ENCODE measurements at regions not wholly inside any gene's neighbourhood (a gene's known extent, or its start where the extent isn't known, plus 50 kb on each side); places are given as distances from the start of the nearest gene placed in this dataset.
A peak's percentile ranks its signal among the peaks of the same experiment; 100 is the strongest.

GRCh38 chr2:220162320-220162719, 534.9 kb downstream of the SLC4A3 start:
- Histone ChIP-seq H3K36me3 (no peaks in the 10 kb centered on the region), H3K9me3 (peaks cover 0 to 7% (median 0%) of the 10 kb centered on the region in 4 donors), H3K4me1 (peaks cover 0 to 5% (median 0%) of the 10 kb centered on the region in 4 donors), H3K4me3 (no peak overlapping the region), H3K27ac (no peak overlapping the region), H3K27me3 (no peaks in the 10 kb centered on the region)
- TF ChIP-seq CTCF (IDR thresholded peaks at IDR 0.05) (no peak), POLR2A (IDR thresholded peaks at IDR 0.05) (no peak), EP300 (IDR thresholded peaks at IDR 0.05) (no peak)
- 23 to 40% methylated on average over 1 of the region's 1 CpG for WGBS, 2 donors
- DNase-seq (ENCODE audit: low spot score in 2 of 2): no peak

- TF ChIP-seq CTCF (IDR thresholded peaks at IDR 0.05) (no peak), EP300 (IDR thresholded peaks at IDR 0.05) (no peak), POLR2A (IDR thresholded peaks at IDR 0.05) (no peak)
- peaks cover 0 to 5% (median 0%) of the 10 kb centered on the region in 4 donors for H3K4me1 ChIP-seq
- WGBS, 2 donors: 58 to 69% methylated on average over 2 of the region's 2 CpGs
- no peak overlapping the region for H3K27ac ChIP-seq
- no peaks in the 10 kb centered on the region for H3K36me3 ChIP-seq
- no peak overlapping the region for H3K4me3 ChIP-seq
- no peaks in the 10 kb centered on the region for H3K27me3 ChIP-seq
- DNase-seq (ENCODE audit: low spot score in 2 of 2): no peak
- H3K9me3 ChIP-seq: peaks cover 0 to 7% (median 0%) of the 10 kb centered on the region in 4 donors
These were observed 536.1 kb downstream of the SLC4A3 start for GRCh38 chr2:220163486-220163885.

- 67 to 68% methylated on average over 4 of the region's 4 CpGs for WGBS, 2 donors
These were observed 538.0 kb downstream of the SLC4A3 start for GRCh38 chr2:220165401-220165800.

GRCh38 chr2:220166616-220167015, 539.2 kb downstream of the SLC4A3 start:
- WGBS, 2 donors: 44 to 72% methylated on average over 3 of the region's 3 CpGs
- Histone ChIP-seq H3K27ac (no peak overlapping the region), H3K9me3 (no peaks in the 10 kb centered on the region)

More at GRCh38 chr2:220165401-220165800, 538.0 kb downstream of the SLC4A3 start:
- Histone ChIP-seq H3K27me3 (no peaks in the 10 kb centered on the region), H3K9me3 (peaks cover 0 to 7% (median 0%) of the 10 kb centered on the region in 4 donors), H3K4me3 (no peak overlapping the region), H3K4me1 (peaks cover 0 to 5% (median 0%) of the 10 kb centered on the region in 4 donors), H3K27ac (no peak overlapping the region), H3K36me3 (no peaks in the 10 kb centered on the region)
- DNase-seq (ENCODE audit: low spot score in 2 of 2): no peak
- TF ChIP-seq CTCF (IDR thresholded peaks at IDR 0.05): no peak

GRCh38 chr2:220167956-220168355, 540.5 kb downstream of the SLC4A3 start:
- H3K9me3 ChIP-seq: no peaks in the 10 kb centered on the region

More at GRCh38 chr2:220166616-220167015, 539.2 kb downstream of the SLC4A3 start:
- DNase-seq (ENCODE audit: low spot score in 2 of 2): peak in 1 of 2 donors; percentile 27
- H3K27me3 ChIP-seq: no peaks in the 10 kb centered on the region
- TF ChIP-seq EP300 (IDR thresholded peaks at IDR 0.05) (no peak), POLR2A (IDR thresholded peaks at IDR 0.05) (no peak), CTCF (IDR thresholded peaks at IDR 0.05) (no peak)
- H3K4me3 ChIP-seq: no peak overlapping the region
- peaks cover 0 to 5% (median 0%) of the 10 kb centered on the region in 4 donors for H3K4me1 ChIP-seq
- H3K36me3 ChIP-seq: no peaks in the 10 kb centered on the region

More at GRCh38 chr2:220167956-220168355, 540.5 kb downstream of the SLC4A3 start:
- H3K27ac ChIP-seq: no peak overlapping the region
- no peak for DNase-seq (ENCODE audit: low spot score in 2 of 2)
- H3K36me3 ChIP-seq: no peaks in the 10 kb centered on the region
- WGBS, 2 donors: 89% methylated on average over 4 of the region's 4 CpGs
- TF ChIP-seq POLR2A (IDR thresholded peaks at IDR 0.05) (no peak), EP300 (IDR thresholded peaks at IDR 0.05) (no peak), CTCF (IDR thresholded peaks at IDR 0.05) (no peak)
- H3K4me3 ChIP-seq: no peak overlapping the region
- peaks cover 0 to 5% (median 0%) of the 10 kb centered on the region in 4 donors for H3K4me1 ChIP-seq
- H3K27me3 ChIP-seq: no peaks in the 10 kb centered on the region
